HEK293T (cell line): ENCODE measurements at regions not wholly inside any gene's neighbourhood (a gene's known extent, or its start where the extent isn't known, plus 50 kb on each side); places are given as distances from the start of the nearest gene placed in this dataset.

Experiments
- ELF4 ChIP-seq: fragments of 450-650 bp; IDR thresholded peaks from 2 replicates; pipeline ENCODE4 v1.6.1; 2017; ENCODE audit warnings: antibody characterized with exemption
- SP1 ChIP-seq: fragments of 450-650 bp; IDR thresholded peaks from 2 replicates; pipeline ENCODE4 v1.6.1; 2017
- TARDBP ChIP-seq: fragments of 450-650 bp; IDR thresholded peaks from 2 replicates; pipeline ENCODE4 v1.6.1; 2016

GRCh38 chr5:60060389-60060788 lies 166.9 kb upstream of the PDE4D start:
- no peak for TF ChIP-seq TARDBP
- no peak for TF ChIP-seq SP1
- no peak for TF ChIP-seq ELF4
